ENCODE measurements at regions not wholly inside any gene's neighbourhood (a gene's known extent, or its start where the extent isn't known, plus 50 kb on each side); places are given as distances from the start of the nearest gene placed in this dataset.

DNA sequence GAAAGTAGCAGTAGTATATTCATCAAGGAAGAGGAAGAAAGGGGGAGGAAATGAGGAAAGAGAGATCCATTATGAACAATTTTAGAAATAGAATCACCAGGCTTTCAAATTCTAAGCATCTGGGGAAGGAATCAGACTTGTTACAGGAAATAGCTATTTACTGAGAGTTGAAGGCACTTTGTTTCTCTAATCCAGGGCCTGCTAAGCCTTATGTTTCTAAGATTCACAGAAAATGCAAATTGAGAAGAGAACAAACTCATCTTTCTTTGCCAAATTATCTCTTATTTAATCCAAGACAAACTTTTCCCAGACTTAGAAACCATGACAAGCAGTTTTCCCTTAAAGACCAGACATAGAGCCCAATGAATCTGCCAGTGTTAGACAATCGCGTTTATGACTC, 528.0 kb upstream of the NMUR2 start:
- Histone ChIP-seq H3K9ac (ENCODE audit: low read length) (no peak overlapping the region), H3K9me3 (ENCODE audit: insufficient read depth, low read length) (no peaks in the 10 kb centered on the region), H3F3A (ENCODE audit: insufficient read depth) (no peaks in the 10 kb centered on the region), H3K27ac (ENCODE audit: low read depth, low read length) (no peak overlapping the region), H3K27me3 (ENCODE audit: low read length) (no peaks in the 10 kb centered on the region), H3K36me3 (ENCODE audit: low read length) (no peaks in the 10 kb centered on the region), H4K20me1 (ENCODE audit: low read depth, low read length) (no peaks in the 10 kb centered on the region), H2AFZ (ENCODE audit: low read depth, low read length, severe bottlenecking) (no peak overlapping the region), H3K4me3 (ENCODE audit: insufficient read depth, low read length, poor library complexity, severe bottlenecking) (no peak overlapping the region), H3K79me2 (ENCODE audit: insufficient read depth, low read length) (no peaks in the 10 kb centered on the region), H3K9me2 (replicated peaks; ENCODE audit: insufficient read depth, low read length) (no peaks in the 10 kb centered on the region), H3K4me2 (ENCODE audit: low read depth, low read length, poor library complexity, severe bottlenecking) (no peak overlapping the region)
- no peak for TF ChIP-seq EZH2phosphoT487 (conservative IDR thresholded peaks at IDR 0.05; ENCODE audit: low read length)
- TF ChIP-seq, protein P1, sequence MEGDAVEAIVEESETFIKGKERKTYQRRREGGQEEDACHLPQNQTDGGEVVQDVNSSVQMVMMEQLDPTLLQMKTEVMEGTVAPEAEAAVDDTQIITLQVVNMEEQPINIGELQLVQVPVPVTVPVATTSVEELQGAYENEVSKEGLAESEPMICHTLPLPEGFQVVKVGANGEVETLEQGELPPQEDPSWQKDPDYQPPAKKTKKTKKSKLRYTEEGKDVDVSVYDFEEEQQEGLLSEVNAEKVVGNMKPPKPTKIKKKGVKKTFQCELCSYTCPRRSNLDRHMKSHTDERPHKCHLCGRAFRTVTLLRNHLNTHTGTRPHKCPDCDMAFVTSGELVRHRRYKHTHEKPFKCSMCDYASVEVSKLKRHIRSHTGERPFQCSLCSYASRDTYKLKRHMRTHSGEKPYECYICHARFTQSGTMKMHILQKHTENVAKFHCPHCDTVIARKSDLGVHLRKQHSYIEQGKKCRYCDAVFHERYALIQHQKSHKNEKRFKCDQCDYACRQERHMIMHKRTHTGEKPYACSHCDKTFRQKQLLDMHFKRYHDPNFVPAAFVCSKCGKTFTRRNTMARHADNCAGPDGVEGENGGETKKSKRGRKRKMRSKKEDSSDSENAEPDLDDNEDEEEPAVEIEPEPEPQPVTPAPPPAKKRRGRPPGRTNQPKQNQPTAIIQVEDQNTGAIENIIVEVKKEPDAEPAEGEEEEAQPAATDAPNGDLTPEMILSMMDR (IDR thresholded peaks at IDR 0.05; ENCODE audit: insufficient read depth, low read length, poor library complexity, severe bottlenecking), result no peak

DNA sequence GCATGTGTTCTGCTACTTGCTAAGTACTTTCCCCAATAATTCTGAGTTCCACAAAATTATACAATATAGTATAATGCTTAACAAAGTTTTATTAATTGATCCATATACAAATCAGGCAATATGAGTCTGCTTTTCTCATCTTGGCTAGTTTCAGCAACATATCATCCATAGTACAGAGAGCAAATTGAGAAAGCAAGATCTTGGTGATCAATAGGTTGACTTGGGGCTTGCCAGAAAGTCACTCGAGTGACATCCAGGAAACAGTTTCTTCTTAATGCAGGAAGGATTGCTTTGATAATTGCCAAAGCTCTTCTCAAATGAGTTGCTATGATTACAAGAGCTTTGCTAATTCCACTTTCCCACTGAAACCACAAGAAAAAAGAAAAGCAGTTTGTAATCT, 533.6 kb upstream of the NMUR2 start:
- Histone ChIP-seq H4K20me1 (ENCODE audit: low read depth, low read length) (no peaks in the 10 kb centered on the region), H3K4me3 (ENCODE audit: insufficient read depth, low read length, poor library complexity, severe bottlenecking) (no peak overlapping the region), H3K79me2 (ENCODE audit: insufficient read depth, low read length) (no peaks in the 10 kb centered on the region), H3K9ac (ENCODE audit: low read length) (no peak overlapping the region), H3K27ac (ENCODE audit: low read depth, low read length) (no peak overlapping the region), H3K4me2 (ENCODE audit: low read depth, low read length, poor library complexity, severe bottlenecking) (no peak overlapping the region), H2AFZ (ENCODE audit: low read depth, low read length, severe bottlenecking) (no peak overlapping the region), H3K9me3 (ENCODE audit: insufficient read depth, low read length) (no peaks in the 10 kb centered on the region), H3K36me3 (ENCODE audit: low read length) (no peaks in the 10 kb centered on the region), H3K27me3 (ENCODE audit: low read length) (no peaks in the 10 kb centered on the region), H3K9me2 (replicated peaks; ENCODE audit: insufficient read depth, low read length) (no peaks in the 10 kb centered on the region), H3F3A (ENCODE audit: insufficient read depth) (no peaks in the 10 kb centered on the region)
- TF ChIP-seq EZH2phosphoT487 (conservative IDR thresholded peaks at IDR 0.05; ENCODE audit: low read length), result no peak
- TF ChIP-seq, protein P1 (IDR thresholded peaks at IDR 0.05; ENCODE audit: insufficient read depth, low read length, poor library complexity, severe bottlenecking), result no peak

DNA sequence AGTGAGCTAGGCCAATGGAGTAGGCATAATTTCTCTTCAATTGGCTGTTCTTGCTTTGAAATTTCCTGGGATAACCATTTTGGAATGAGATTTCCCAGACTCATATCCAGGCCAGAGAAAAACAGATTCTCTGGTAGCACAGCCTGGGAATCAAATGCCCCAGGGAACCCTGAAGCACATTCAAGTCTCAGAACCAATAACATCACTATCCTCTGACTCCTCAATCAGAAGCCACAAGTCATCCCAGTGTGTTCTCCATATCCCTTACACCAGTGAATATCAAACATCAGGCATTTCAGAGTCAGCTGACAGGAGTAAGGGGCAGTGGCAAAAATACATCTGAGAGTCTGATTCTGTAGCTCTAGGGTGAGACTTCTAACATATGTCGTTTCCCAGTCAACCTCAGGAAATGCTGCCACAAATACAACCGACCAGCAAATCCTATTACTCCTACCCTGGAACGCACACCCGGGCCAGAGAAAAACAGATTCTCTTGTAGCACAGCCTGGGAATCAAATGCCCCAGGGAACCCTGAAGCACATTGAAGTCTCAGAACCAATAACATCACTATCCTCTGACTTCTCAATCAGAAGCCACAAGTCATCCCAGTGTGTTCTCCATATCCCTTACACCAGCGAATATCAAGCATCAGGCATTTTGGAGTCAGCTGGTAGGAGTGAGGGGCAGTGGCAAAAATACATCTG, 537.7 kb upstream of the NMUR2 start:
- Histone ChIP-seq H3F3A (ENCODE audit: insufficient read depth) (no peaks in the 10 kb centered on the region), H3K9me3 (ENCODE audit: insufficient read depth, low read length) (no peaks in the 10 kb centered on the region), H2AFZ (ENCODE audit: low read depth, low read length, severe bottlenecking) (no peak overlapping the region), H3K9me2 (replicated peaks; ENCODE audit: insufficient read depth, low read length) (no peaks in the 10 kb centered on the region), H3K36me3 (ENCODE audit: low read length) (no peaks in the 10 kb centered on the region), H3K79me2 (ENCODE audit: insufficient read depth, low read length) (no peaks in the 10 kb centered on the region), H3K4me3 (ENCODE audit: insufficient read depth, low read length, poor library complexity, severe bottlenecking) (no peak overlapping the region), H3K9ac (ENCODE audit: low read length) (no peak overlapping the region), H3K4me2 (ENCODE audit: low read depth, low read length, poor library complexity, severe bottlenecking) (no peak overlapping the region), H3K27ac (ENCODE audit: low read depth, low read length) (no peak overlapping the region), H3K27me3 (ENCODE audit: low read length) (no peaks in the 10 kb centered on the region), H4K20me1 (ENCODE audit: low read depth, low read length) (no peaks in the 10 kb centered on the region)
- TF ChIP-seq EZH2phosphoT487 (conservative IDR thresholded peaks at IDR 0.05; ENCODE audit: low read length), result no peak
- TF ChIP-seq, protein P1 (IDR thresholded peaks at IDR 0.05; ENCODE audit: insufficient read depth, low read length, poor library complexity, severe bottlenecking), result no peak

Measured in SU-DHL-6 (cell line).